GM21423 (cell line): ENCODE measurements at regions not wholly inside any gene's neighbourhood (a gene's known extent, or its start where the extent isn't known, plus 50 kb on each side); places are given as distances from the start of the nearest gene placed in this dataset.
"Not testable (repeated sequence)": the region's sequence is repeated elsewhere in the genome, so short reads cannot be mapped to it uniquely, and the experiment has no call there.

Experiments used
- ATAC-seq: cut with Tn5 transposase; IDR thresholded peaks from one replicate; pipeline ENCODE4 v1.9.1; 2021; ENCODE audit warnings: mild to moderate bottlenecking, moderate library complexity; ENCODE audit not compliant: unreplicated experiment

GRCh38 chr7:34382166-34382893 is 275.7 kb upstream of the NPSR1 start:
- no peak for ATAC-seq

GRCh38 chr7:34385384-34385783 is 272.6 kb upstream of the NPSR1 start:
- ATAC-seq, result no peak

- no peak for ATAC-seq
Observed at GRCh38 chr7:34389332-34390078, 268.5 kb upstream of the NPSR1 start.

- ATAC-seq, result no peak
Observed at GRCh38 chr7:34390103-34390502, 267.9 kb upstream of the NPSR1 start.

- ATAC-seq, result no peak
Observed at GRCh38 chr7:34392972-34393371, 265.0 kb upstream of the NPSR1 start.

- ATAC-seq, result no peak
Observed at GRCh38 chr7:34396437-34397064, 261.5 kb upstream of the NPSR1 start.

GRCh38 chr7:34401776-34402175 is 256.2 kb upstream of the NPSR1 start:
- no peak for ATAC-seq

GRCh38 chr7:34406848-34407530 is 251.0 kb upstream of the NPSR1 start:
- no peak for ATAC-seq

GRCh38 chr7:34407586-34407985 is 250.4 kb upstream of the NPSR1 start:
- ATAC-seq, result no peak

- ATAC-seq, result no peak
Observed at GRCh38 chr7:34417781-34418180, 240.2 kb upstream of the NPSR1 start.

- ATAC-seq, result no peak
Observed at GRCh38 chr7:34421526-34421925, 236.5 kb upstream of the NPSR1 start.

GRCh38 chr7:34425194-34425593 is 232.8 kb upstream of the NPSR1 start:
- no peak for ATAC-seq

GRCh38 chr7:34425631-34426384 is 232.2 kb upstream of the NPSR1 start:
- no peak for ATAC-seq

- ATAC-seq, result no peak
Observed at GRCh38 chr7:34430456-34430855, 227.6 kb upstream of the NPSR1 start.

- ATAC-seq, result no peak
Observed at GRCh38 chr7:34438436-34438835, 219.6 kb upstream of the NPSR1 start.

GRCh38 chr7:34445653-34446052 is 212.4 kb upstream of the NPSR1 start:
- no peak for ATAC-seq

GRCh38 chr7:34448531-34448930 is 209.5 kb upstream of the NPSR1 start:
- not testable (repeated sequence) for ATAC-seq

- ATAC-seq, result no peak
Observed at GRCh38 chr7:34449765-34450164, 208.3 kb upstream of the NPSR1 start.

- no peak for ATAC-seq
Observed at GRCh38 chr7:34451183-34451582, 206.8 kb upstream of the NPSR1 start.

- no peak for ATAC-seq
Observed at GRCh38 chr7:34451923-34452322, 206.1 kb upstream of the NPSR1 start.

GRCh38 chr7:34452363-34452762 is 205.7 kb upstream of the NPSR1 start:
- ATAC-seq, result no peak
